Ishikawa (cell line): ENCODE measurements at regions not wholly inside any gene's neighbourhood (a gene's known extent, or its start where the extent isn't known, plus 50 kb on each side); places are given as distances from the start of the nearest gene placed in this dataset.

ENCODE experiments used
- CEBPB ChIP-seq: IDR thresholded peaks from 2 replicates; pipeline ENCODE4 v1.6.1; 2012
- CREB1 ChIP-seq: IDR thresholded peaks from 2 replicates; pipeline ENCODE4 v1.6.1; 2012; ENCODE audit warnings: low read depth
- EGR1 ChIP-seq: IDR thresholded peaks from 2 replicates; pipeline ENCODE4 v1.6.1; 2012
- EP300 ChIP-seq: IDR thresholded peaks from 2 replicates; pipeline ENCODE4 v1.6.1; 2012; ENCODE audit warnings: borderline replicate concordance
- FOXM1 ChIP-seq: IDR thresholded peaks from 2 replicates; pipeline ENCODE4 v1.6.1; 2012; ENCODE audit warnings: low read depth, borderline replicate concordance
- NFIC ChIP-seq: IDR thresholded peaks from 2 replicates; pipeline ENCODE4 v1.6.1; 2012
- RAD21 ChIP-seq: IDR thresholded peaks from 2 replicates; pipeline ENCODE4 v1.6.1; 2012; ENCODE audit warnings: low read depth
- TAF1 ChIP-seq: IDR thresholded peaks from 2 replicates; pipeline ENCODE4 v1.6.1; 2012; ENCODE audit warnings: low read depth, mild to moderate bottlenecking
- TCF12 ChIP-seq: IDR thresholded peaks from 2 replicates; pipeline ENCODE4 v1.6.1; 2012; ENCODE audit warnings: low read depth
- TEAD4 ChIP-seq: IDR thresholded peaks from 2 replicates; pipeline ENCODE4 v1.6.1; 2012
- YY1 ChIP-seq: IDR thresholded peaks from 2 replicates; pipeline ENCODE4 v1.6.1; 2012; ENCODE audit warnings: low read depth
- ZBTB7A ChIP-seq: IDR thresholded peaks from 2 replicates; pipeline ENCODE4 v1.6.1; 2012; ENCODE audit warnings: low read depth
- TF ChIP-seq, protein P1 (sequence below): IDR thresholded peaks from 2 replicates; pipeline ENCODE4 v1.6.1; 2012
- TF ChIP-seq, protein P2 (sequence below): IDR thresholded peaks from 2 replicates; pipeline ENCODE4 v1.6.1; 2012; ENCODE audit warnings: low read depth, mild to moderate bottlenecking
- TF ChIP-seq, protein P3 (sequence below): IDR thresholded peaks from 2 replicates; pipeline ENCODE4 v1.6.1; 2012

DNA sequence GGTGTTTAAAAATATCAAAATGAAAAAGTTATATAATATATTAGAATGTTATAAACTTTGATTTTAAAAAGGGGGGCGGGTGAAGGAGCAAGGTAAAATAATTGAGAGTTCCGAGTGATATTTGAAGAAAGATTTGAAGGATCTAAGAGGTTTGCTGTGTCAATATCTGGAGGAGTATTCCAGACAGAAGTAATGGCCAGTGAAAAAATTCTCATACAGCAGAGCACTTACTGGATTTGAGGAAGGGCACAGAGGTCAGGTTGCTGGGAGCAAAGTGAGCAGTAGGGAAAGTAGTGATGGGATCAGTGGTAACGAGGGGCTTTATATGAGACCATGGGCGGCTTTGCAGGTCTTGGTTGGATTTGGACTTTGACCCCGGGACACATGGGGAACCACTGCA lies 531.5 kb downstream of the ADCYAP1 start:
- no peak for TF ChIP-seq YY1
- no peak for TF ChIP-seq TEAD4
- TF ChIP-seq TCF12: no peak

DNA sequence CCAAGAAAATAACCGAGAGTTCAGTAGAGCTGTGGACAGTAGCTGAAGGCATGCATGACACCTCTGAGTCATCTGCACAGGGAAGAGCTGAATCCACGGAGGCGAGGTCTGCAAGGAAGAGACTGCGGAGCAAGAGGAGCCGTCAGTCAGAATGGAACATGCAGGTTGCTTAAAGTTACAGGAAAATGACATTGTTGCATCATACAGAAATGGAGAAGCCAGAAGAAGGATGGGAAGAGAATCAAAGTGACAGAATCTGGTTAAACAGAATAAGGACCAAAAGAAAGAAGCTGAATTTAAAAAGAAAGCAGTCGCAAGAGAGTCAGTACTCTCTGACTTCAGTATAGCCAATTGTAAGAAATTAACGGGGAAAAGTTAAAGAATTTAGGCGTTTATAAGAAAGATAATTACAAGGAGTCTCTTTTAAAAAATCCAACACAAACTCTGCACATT lies 533.8 kb downstream of the ADCYAP1 start:
- TF ChIP-seq FOXM1: no peak
- TF ChIP-seq, protein P1, sequence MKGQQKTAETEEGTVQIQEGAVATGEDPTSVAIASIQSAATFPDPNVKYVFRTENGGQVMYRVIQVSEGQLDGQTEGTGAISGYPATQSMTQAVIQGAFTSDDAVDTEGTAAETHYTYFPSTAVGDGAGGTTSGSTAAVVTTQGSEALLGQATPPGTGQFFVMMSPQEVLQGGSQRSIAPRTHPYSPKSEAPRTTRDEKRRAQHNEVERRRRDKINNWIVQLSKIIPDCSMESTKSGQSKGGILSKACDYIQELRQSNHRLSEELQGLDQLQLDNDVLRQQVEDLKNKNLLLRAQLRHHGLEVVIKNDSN: no peak
- TF ChIP-seq TEAD4: no peak
- no peak for TF ChIP-seq CEBPB
- TF ChIP-seq, protein P2, sequence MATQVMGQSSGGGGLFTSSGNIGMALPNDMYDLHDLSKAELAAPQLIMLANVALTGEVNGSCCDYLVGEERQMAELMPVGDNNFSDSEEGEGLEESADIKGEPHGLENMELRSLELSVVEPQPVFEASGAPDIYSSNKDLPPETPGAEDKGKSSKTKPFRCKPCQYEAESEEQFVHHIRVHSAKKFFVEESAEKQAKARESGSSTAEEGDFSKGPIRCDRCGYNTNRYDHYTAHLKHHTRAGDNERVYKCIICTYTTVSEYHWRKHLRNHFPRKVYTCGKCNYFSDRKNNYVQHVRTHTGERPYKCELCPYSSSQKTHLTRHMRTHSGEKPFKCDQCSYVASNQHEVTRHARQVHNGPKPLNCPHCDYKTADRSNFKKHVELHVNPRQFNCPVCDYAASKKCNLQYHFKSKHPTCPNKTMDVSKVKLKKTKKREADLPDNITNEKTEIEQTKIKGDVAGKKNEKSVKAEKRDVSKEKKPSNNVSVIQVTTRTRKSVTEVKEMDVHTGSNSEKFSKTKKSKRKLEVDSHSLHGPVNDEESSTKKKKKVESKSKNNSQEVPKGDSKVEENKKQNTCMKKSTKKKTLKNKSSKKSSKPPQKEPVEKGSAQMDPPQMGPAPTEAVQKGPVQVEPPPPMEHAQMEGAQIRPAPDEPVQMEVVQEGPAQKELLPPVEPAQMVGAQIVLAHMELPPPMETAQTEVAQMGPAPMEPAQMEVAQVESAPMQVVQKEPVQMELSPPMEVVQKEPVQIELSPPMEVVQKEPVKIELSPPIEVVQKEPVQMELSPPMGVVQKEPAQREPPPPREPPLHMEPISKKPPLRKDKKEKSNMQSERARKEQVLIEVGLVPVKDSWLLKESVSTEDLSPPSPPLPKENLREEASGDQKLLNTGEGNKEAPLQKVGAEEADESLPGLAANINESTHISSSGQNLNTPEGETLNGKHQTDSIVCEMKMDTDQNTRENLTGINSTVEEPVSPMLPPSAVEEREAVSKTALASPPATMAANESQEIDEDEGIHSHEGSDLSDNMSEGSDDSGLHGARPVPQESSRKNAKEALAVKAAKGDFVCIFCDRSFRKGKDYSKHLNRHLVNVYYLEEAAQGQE: no peak
- TF ChIP-seq NFIC: no peak
- TF ChIP-seq RAD21: no peak
- TF ChIP-seq, protein P3, sequence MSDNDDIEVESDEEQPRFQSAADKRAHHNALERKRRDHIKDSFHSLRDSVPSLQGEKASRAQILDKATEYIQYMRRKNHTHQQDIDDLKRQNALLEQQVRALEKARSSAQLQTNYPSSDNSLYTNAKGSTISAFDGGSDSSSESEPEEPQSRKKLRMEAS: no peak
- no peak for TF ChIP-seq YY1
- no peak for TF ChIP-seq EGR1

DNA sequence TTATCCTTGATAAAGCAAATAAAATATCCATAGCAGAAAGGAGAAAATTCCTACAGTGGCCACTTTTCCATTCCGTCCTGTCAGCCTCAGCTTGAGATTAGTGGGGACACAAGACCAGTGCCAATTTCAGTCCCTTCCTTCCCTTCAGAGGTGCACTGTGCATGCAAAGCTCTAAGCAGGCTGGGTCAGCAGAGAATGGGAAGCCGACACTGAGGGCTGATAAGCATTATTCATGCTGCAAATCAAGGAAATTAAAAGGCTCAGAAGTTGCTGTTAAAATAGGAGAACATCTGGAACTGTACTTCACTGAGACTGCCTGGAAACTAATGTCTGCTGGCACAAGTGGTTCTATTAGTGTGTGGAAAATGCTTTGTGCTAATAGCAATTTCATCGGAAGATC lies 534.3 kb downstream of the ADCYAP1 start:
- no peak for TF ChIP-seq YY1
- TF ChIP-seq, protein P1: no peak
- TF ChIP-seq FOXM1: no peak
- TF ChIP-seq EGR1: no peak
- TF ChIP-seq CREB1: no peak

DNA sequence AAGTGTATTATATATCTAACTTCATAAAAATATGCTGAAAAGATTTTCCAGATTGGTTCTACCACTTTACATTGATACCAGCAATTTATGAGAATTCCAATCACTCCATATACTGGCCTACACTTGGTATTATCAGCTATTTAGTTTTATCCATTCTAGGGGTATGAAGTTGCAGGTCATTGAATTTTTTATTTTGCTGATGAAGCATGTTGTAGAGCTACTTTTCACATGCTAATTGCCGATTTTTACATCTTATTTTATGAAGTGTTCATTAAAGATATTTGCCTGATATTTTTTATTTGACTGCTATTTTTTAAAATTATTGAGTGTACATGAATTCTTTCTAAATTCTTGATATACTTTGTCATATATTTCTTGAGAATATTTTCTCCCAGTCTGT lies 542.1 kb downstream of the ADCYAP1 start:
- TF ChIP-seq FOXM1 (no peak), YY1 (no peak), ZBTB7A (no peak), EGR1 (no peak), RAD21 (no peak), NFIC (no peak), TAF1 (no peak)
- TF ChIP-seq, protein P3: no peak
- TF ChIP-seq, protein P1: no peak
- TF ChIP-seq, protein P2: no peak

DNA sequence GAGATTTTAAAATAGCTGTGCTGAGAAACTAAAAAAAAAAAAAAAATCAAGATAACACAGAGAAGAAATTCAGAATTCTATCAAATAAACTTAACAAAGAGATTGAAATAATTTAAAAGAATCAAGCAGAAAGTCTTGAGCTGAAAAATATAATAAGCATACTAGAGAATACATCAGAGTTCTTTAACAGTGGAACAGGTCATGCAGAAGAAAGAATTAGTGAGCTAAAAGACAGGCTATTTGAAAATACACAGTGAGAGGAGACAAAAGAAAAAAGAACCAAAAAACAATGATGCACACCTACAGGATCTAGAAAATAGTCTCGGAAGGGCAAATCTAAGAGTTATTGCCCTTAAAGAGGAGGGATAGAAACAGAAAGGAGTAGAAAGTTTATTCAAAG lies 548.1 kb downstream of the ADCYAP1 start:
- TF ChIP-seq TAF1: no peak
- TF ChIP-seq FOXM1: no peak
- no peak for TF ChIP-seq TCF12
- no peak for TF ChIP-seq RAD21
- TF ChIP-seq, protein P2: no peak
- TF ChIP-seq, protein P1: no peak
- no peak for TF ChIP-seq NFIC
- no peak for TF ChIP-seq CREB1
- TF ChIP-seq, protein P3: no peak
- no peak for TF ChIP-seq EP300
- no peak for TF ChIP-seq YY1
